Vagina (tissue), 2 donors: ENCODE measurements at regions not wholly inside any gene's neighbourhood (a gene's known extent, or its start where the extent isn't known, plus 50 kb on each side); places are given as distances from the start of the nearest gene placed in this dataset.

ENCODE experiments used
- CTCF ChIP-seq, 3 experiments: fragments of 450-650 bp in 2 of 3; fragments of 200-600 bp in 1 of 3; sonication (generic) in 1 of 3; IDR thresholded peaks; one replicate each; pipeline ENCODE4 v1.5.1; 2017 to 2019; ENCODE audit warnings: antibody characterized with exemption in 3 of 3, mild to moderate bottlenecking in 2 of 3, moderate library complexity in 2 of 3
- POLR2A ChIP-seq, 2 donors: fragments of 450-650 bp; IDR thresholded peaks; one replicate each; pipeline ENCODE4 v1.6.1; 2017; ENCODE audit warnings: antibody characterized with exemption in 2 of 2, mild to moderate bottlenecking in 2 of 2, moderate library complexity in 2 of 2
- POLR2AphosphoS5 ChIP-seq, 2 donors: sonication (generic); formaldehyde crosslinking; IDR thresholded peaks; one replicate each; pipeline ENCODE4 v1.9.0; 2017; ENCODE audit warnings: antibody characterized with exemption in 2 of 2, mild to moderate bottlenecking in 2 of 2, low read depth in 1 of 2; ENCODE audit not compliant: insufficient read depth in 1 of 2

GRCh38 chr2:179354739-179355537 lies 90.3 kb upstream of the SESTD1 start:
- TF ChIP-seq CTCF (IDR thresholded peaks at IDR 0.05) (no peak), POLR2A (IDR thresholded peaks at IDR 0.05) (no peak), POLR2AphosphoS5 (IDR thresholded peaks at IDR 0.05; ENCODE audit: insufficient read depth in 1 of 2, low read depth in 1 of 2) (no peak)
